OCI-LY3 (cell line): ENCODE measurements at regions not wholly inside any gene's neighbourhood (a gene's known extent, or its start where the extent isn't known, plus 50 kb on each side); places are given as distances from the start of the nearest gene placed in this dataset.
"Not testable (repeated sequence)": the region's sequence is repeated elsewhere in the genome, so short reads cannot be mapped to it uniquely, and the experiment has no call there.

Experiments used
- EZH2phosphoT487 ChIP-seq: fragments of 200-600 bp; shearing (Covaris generic); IDR thresholded peaks from 2 replicates; pipeline ENCODE4 v1.6.1; 2018; ENCODE audit warnings: antibody characterized with exemption, mixed run types, low read depth
- TF ChIP-seq, protein P1 (sequence below): fragments of 200-600, 300-600 bp; sonication (generic); IDR thresholded peaks from 2 replicates; pipeline ENCODE4 v1.5.1; 2014; ENCODE audit warnings: antibody characterized with exemption, low read length, low read depth

DNA sequence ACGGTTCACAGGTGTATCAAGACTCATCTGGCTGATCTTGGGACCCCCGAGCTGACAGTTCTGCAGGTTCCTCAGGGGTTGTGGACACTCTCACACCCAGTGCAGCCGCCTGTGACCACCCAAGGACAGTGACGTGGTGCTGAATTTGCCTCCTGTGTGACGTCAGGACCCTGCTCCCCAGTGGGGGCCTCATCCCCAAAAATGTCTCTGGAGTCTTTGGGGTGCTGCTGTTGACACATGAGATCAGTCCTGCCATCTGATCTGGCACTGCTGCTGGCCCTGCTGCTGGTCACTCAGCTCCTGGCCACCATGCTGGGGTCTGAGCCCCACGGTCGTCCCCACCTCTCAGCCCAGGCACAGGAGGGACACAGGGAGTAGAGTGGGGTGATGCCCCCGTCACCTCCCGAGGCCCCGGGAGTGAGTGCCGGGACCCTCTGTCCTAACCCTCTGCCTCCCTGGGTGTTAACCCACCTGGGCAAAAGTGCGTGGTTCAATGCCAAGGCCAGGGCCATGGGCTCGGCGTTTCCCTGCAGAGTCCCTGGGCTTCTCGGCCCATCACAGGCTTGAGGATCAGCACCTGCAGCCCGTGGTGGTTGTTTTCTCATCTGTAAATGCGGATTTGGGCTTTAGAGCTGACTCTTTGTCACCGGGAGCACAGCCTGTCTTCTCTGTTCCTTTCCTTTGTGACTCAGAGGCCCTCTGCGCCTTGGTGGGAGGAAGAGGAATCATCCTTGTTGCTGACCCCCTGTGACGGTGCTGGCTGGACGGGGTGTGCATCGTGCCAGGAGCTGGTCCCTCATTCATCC lies 366.0 kb upstream of the SFSWAP start:
- TF ChIP-seq, protein P1, sequence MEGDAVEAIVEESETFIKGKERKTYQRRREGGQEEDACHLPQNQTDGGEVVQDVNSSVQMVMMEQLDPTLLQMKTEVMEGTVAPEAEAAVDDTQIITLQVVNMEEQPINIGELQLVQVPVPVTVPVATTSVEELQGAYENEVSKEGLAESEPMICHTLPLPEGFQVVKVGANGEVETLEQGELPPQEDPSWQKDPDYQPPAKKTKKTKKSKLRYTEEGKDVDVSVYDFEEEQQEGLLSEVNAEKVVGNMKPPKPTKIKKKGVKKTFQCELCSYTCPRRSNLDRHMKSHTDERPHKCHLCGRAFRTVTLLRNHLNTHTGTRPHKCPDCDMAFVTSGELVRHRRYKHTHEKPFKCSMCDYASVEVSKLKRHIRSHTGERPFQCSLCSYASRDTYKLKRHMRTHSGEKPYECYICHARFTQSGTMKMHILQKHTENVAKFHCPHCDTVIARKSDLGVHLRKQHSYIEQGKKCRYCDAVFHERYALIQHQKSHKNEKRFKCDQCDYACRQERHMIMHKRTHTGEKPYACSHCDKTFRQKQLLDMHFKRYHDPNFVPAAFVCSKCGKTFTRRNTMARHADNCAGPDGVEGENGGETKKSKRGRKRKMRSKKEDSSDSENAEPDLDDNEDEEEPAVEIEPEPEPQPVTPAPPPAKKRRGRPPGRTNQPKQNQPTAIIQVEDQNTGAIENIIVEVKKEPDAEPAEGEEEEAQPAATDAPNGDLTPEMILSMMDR: not testable (repeated sequence)
- TF ChIP-seq EZH2phosphoT487: not testable (repeated sequence)
